GM19328 (cell line): ENCODE measurements at regions not wholly inside any gene's neighbourhood (a gene's known extent, or its start where the extent isn't known, plus 50 kb on each side); places are given as distances from the start of the nearest gene placed in this dataset.
"Not testable (repeated sequence)": the region's sequence is repeated elsewhere in the genome, so short reads cannot be mapped to it uniquely, and the experiment has no call there.

Experiments
- ATAC-seq: cut with Tn5 transposase; IDR thresholded peaks from one replicate; pipeline ENCODE4 v1.9.1; 2021; ENCODE audit warnings: mild to moderate bottlenecking, moderate library complexity; ENCODE audit not compliant: unreplicated experiment

DNA sequence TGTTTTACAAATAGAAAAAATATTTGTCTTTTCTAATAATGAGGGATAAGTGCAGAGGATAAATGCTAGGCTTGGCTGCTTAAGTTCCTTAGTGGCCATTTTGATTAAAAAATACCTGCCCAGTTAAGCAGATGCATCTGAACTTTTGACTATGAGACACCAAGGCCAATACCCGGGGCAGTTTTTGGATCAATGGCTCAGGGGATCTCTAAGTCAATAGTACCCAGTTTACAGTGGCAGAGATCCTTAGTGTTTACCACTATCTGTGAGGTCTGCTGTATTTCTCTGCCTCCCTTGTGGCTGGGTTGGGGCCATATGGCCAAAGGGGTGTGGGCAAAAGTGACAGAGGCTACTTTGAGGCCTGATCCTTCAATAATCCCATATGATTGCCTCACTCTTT lies 184.5 kb upstream of the MAST4 start:
- no peak for ATAC-seq

DNA sequence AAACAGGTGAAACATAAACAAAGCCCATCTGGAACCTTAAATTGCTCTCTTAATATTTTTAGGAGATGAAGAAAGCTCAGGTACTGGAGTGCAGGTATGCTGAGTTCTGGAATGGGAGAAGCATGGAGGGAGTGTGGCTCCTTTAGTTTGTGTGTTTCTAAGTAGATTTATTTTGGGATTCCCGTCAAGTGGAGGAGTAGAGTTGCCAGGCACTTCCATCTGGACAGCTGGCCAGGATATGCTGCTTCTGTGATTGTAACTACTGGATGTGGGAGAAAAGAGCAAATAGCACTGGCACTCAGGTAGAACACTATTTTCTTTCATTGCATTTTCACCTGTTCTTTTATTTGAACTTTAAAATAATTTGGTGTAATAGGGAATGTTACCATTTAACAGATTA lies 182.3 kb upstream of the MAST4 start:
- no peak for ATAC-seq

- no peak for ATAC-seq
These were observed 181.0 kb upstream of the MAST4 start for GRCh38 chr5:66415208-66415607.

- no peak for ATAC-seq
These were observed 179.5 kb upstream of the MAST4 start for GRCh38 chr5:66416698-66417097.

DNA sequence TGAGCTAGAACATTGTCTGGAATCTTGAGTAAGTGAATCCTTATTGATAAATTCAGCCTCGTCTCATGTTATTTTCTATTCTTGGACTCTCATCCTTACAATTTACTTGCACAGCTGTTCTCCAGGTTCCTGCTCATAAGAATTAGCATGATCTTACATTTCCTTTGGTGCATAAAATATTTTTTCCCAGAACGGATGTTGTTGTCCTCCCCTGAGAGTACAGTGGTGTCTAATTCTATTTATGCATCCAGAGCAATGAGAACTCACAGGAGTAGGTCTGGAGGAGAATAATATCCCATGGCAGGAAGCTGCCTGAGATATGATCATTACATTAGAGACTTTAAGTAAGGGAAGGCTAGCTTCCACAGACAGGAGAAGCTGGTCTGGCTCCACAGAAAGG lies 178.4 kb upstream of the MAST4 start:
- no peak for ATAC-seq

DNA sequence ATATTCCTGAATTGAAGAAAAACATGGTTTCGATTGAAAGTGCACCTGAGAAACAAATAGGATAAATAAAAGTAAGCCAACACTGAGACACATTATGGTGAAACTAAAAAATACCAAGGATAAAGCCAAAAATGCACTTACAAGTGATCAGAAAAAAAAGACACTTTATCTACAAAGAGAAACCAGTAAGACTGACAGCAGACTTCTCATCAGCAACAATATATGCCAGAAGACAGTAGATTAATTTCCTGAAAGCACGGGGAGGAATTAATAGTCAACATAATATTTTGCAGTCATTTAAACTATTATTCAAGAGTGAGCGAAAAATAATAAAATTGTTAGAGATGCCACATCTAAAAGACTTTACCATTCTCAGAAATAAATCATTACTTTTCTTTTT lies 172.7 kb upstream of the MAST4 start:
- no peak for ATAC-seq

GRCh38 chr5:66425842-66426241 lies 170.4 kb upstream of the MAST4 start:
- ATAC-seq = no peak

- no peak for ATAC-seq
These were observed 169.7 kb upstream of the MAST4 start for GRCh38 chr5:66426259-66427138.

DNA sequence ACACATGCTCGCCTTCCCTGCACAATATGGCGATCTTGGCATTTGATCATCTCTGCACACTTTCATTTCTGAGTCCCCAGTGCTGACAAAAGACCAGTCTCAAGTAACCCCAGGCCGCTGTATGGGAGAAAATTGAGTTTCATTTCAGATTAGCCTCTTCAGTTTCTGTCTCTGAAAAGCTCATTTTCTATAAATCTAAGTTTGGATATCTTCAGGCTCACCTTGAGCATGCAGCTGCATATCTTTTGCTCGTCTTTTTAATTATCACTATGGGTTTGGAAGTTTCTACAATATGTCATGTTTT lies 169.1 kb upstream of the MAST4 start:
- no peak for ATAC-seq

GRCh38 chr5:66436721-66437120 lies 159.5 kb upstream of the MAST4 start:
- no peak for ATAC-seq

DNA sequence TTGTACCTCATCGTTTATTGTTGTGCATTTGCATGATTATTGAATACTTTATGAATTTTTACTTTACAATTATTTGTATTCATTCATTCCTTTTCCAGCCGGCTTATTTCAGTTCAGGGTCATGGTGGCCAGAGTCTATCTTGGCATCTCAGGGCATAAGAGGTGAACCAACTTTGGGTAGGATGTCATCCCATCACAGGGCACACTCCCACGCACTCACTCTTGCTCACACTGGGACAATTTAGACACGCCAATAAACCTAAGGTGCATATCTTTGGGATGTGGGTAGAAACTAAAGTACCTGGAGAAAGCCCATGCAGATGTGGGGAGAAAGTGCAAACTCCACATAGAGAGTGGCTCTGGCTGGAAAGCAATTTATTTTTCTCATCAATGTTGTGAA lies 158.1 kb upstream of the MAST4 start:
- no peak for ATAC-seq

DNA sequence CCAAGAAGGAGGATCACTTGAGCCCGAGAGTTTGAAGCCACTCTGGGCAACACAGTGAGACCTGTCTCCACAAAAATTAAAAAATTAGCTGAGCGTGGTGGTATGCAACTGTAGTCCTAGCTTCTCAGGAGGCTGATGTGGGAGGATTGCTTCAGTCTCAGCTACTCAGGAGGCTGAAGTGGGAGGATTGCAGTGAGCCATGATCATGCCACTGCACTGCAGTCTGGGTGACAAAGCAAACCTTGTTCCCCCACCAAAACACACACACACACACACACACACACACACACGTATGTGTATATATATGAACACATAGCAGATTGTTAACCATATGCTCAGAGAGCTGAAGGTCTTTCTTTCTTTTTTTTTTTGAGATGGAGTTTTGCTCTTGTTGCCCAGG lies 157.5 kb upstream of the MAST4 start:
- ATAC-seq = no peak

DNA sequence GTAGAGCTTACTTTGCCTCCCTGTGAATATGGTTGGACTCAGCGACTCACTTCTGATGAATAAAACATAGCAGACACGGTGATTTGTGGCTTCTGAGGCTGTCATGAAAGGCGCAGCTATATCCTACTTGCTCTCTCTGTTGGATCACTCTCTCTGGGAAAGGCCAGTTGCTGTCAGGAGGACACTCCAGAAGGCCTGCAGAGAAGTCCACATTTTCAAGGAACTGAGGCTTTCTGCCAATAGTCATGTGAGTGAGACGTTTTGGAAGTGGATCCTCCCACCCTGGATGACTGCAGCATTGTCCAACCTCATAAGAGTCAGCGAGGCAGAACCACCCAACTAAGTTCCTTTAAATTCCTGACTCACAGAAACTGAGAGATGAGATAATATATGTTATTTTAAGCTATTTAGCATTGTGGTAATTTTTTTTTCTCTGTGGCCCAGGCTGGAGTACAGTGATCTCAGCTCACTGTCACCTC lies 156.0 kb upstream of the MAST4 start:
- ATAC-seq = no peak

DNA sequence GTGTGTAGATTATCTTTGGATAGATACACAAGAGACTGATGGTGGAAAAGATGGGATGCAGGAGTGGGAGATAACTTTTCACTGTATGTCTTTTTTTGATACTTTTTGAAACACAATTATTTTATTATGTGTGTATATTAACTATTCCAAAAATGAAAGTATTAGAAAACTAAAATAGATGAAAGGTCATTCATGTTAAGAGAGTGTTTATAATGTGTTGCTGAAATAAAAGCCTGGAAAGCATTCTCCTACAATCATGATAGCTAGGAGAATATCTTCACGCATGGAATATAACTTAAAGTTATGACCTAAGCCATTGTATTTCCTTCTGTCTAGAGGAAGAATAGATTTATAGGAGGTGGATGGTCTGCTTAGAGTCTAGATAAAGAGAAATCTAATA lies 154.8 kb upstream of the MAST4 start:
- no peak for ATAC-seq

- ATAC-seq = no peak
These were observed 153.2 kb upstream of the MAST4 start for GRCh38 chr5:66442951-66443445.

GRCh38 chr5:66443462-66444130 lies 152.6 kb upstream of the MAST4 start:
- no peak for ATAC-seq

- ATAC-seq = not testable (repeated sequence)
These were observed 148.1 kb upstream of the MAST4 start for GRCh38 chr5:66448070-66448469.

DNA sequence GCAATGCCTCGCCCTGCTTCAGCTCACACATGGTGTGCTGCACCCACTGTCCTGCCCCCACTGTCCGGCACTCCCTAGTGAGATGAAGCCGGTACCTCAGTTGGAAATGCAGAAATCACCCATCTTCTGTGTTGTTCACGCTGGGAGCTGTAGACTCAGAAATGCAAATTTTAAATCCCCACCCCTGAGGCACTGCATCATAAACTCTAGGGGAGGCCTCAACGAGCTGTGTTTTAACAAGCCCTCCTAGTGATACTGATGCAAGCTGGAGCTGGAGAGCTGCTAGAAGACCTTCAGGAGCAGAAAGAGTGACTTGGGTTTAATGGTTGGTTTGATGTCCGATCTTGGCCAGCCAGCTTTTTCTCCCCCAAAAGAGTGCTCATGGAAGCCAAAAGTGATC lies 146.0 kb upstream of the MAST4 start:
- ATAC-seq = no peak

- ATAC-seq = no peak
These were observed 145.2 kb upstream of the MAST4 start for GRCh38 chr5:66450988-66451387.

DNA sequence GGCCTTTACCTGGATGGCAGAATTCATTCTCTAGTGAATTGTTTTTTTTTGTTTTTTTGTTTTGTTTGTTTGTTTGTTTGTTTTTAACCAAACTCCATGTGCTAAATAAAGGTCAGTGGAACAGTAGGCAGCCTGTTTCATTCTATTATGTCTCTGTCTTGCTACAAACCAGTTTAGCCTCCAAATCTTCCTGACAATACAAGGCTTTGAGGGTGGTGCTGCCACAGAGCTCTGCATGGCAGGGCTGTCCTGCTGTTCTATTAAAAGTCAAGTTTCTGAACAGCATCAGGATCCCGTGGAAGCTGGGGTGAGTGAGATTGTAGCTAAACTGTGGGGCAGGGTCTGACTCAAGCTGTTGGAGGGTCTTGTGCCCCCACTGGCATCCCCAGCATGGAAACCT lies 144.1 kb upstream of the MAST4 start:
- ATAC-seq = no peak

DNA sequence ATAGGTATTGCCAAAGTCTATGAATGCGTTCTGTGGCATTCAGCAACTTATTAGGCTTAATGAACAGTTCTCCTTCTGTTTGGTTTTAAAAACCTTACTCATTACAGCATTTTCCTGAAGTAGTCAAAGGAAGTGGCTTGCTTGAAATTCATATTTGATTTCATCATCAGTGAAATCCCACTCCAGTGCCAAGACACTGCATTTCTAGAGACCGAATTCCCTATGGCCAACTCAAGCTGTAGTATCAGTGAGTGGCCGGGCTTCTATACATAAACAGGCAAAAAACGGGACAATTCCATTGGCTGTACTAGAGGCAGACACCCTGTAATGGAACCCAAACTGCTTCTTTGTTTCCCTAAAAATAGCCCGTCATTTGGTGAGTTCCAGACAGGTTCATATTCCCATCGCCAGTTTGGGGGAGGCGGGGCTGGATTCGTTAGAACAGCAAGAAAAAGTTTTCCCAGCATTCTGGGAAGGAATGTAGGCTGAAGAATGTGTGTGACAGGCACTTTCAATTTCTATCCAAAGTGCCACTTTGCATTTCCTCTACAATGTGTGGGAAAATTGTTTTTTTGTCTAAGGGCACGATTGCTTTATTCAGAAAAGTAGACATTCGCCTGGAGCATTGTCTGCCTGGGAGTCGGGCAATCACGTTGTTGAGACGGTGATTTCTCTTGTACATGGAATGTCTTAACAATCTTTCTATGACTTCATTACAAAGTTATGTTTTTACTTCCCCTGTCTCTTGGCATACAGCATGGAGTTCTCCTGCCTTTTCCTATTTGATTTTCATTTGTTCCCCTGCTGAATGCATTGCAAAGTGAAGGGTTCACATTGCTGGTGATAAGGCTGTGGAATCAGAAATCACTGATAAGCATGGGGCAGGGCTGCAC lies 141.8 kb upstream of the MAST4 start:
- ATAC-seq = no peak
